ENCODE measurements at regions not wholly inside any gene's neighbourhood (a gene's known extent, or its start where the extent isn't known, plus 50 kb on each side); places are given as distances from the start of the nearest gene placed in this dataset.
A peak's percentile ranks its signal among the peaks of the same experiment; 100 is the strongest.

GRCh38 chr13:38566023-38566422 lies 120.9 kb upstream of the FREM2 start:
- Histone ChIP-seq H3K27me3 (no peaks in the 10 kb centered on the region), H3K9me3 (no peaks in the 10 kb centered on the region), H3K4me1 (no peaks in the 10 kb centered on the region), H3K4me3 (no peak overlapping the region), H3K27ac (no peak overlapping the region), H3K36me3 (no peaks in the 10 kb centered on the region)
- intact Hi-C loops (cut with DNase I), result no loop called here
- TF ChIP-seq CTCF (IDR thresholded peaks at IDR 0.05), result no peak
- DNase-seq (no peak), ATAC-seq (no peak)

GRCh38 chr13:38566519-38566918 lies 120.4 kb upstream of the FREM2 start:
- Histone ChIP-seq H3K4me3 (no peak overlapping the region), H3K9me3 (no peaks in the 10 kb centered on the region), H3K36me3 (no peaks in the 10 kb centered on the region), H3K27ac (no peak overlapping the region), H3K4me1 (no peaks in the 10 kb centered on the region), H3K27me3 (no peaks in the 10 kb centered on the region)
- TF ChIP-seq CTCF (IDR thresholded peaks at IDR 0.05), result no peak
- intact Hi-C loops (cut with DNase I), result no loop called here
- no peak for ATAC-seq
- DNase-seq, result peak in 2 of 4 donors; percentile 17 to 32

GRCh38 chr13:38570706-38571105 lies 116.2 kb upstream of the FREM2 start:
- Histone ChIP-seq H3K36me3 (no peaks in the 10 kb centered on the region), H3K27me3 (no peaks in the 10 kb centered on the region), H3K9me3 (no peaks in the 10 kb centered on the region), H3K4me3 (no peak overlapping the region), H3K27ac (no peak overlapping the region), H3K4me1 (no peaks in the 10 kb centered on the region)
- DNase-seq, result no peak
- intact Hi-C loops (cut with DNase I), result no loop called here
- ATAC-seq, result no peak
- no peak for TF ChIP-seq CTCF (IDR thresholded peaks at IDR 0.05)

GRCh38 chr13:38575427-38575826 lies 111.5 kb upstream of the FREM2 start:
- no peak overlapping the region for H3K27ac ChIP-seq
- H3K9me3 ChIP-seq, result no peaks in the 10 kb centered on the region
- DNase-seq, result no peak
- no peaks in the 10 kb centered on the region for H3K36me3 ChIP-seq
- H3K27me3 ChIP-seq, result no peaks in the 10 kb centered on the region
- no peaks in the 10 kb centered on the region for H3K4me1 ChIP-seq
- TF ChIP-seq CTCF (IDR thresholded peaks at IDR 0.05), result no peak
- H3K4me3 ChIP-seq, result no peak overlapping the region
- intact Hi-C loops (cut with DNase I), result no loop called here
- no peak for ATAC-seq

- ATAC-seq, result peak; percentile 89
- intact Hi-C loops (cut with DNase I), result no loop called here
- no peaks in the 10 kb centered on the region for H3K36me3 ChIP-seq
- H3K9me3 ChIP-seq, result no peaks in the 10 kb centered on the region
- TF ChIP-seq CTCF (IDR thresholded peaks at IDR 0.05), result no peak
- H3K27me3 ChIP-seq, result no peaks in the 10 kb centered on the region
- H3K4me1 ChIP-seq, result no peaks in the 10 kb centered on the region
- H3K27ac ChIP-seq, result no peak overlapping the region
- DNase-seq, result peak in 2 of 4 donors; percentile 9 to 33
- no peak overlapping the region for H3K4me3 ChIP-seq
Measured at GRCh38 chr13:38577048-38577447, 109.8 kb upstream of the FREM2 start.

All from left lung (tissue), 4 donors.